A549 (cell line): ENCODE measurements at regions not wholly inside any gene's neighbourhood (a gene's known extent, or its start where the extent isn't known, plus 50 kb on each side); places are given as distances from the start of the nearest gene placed in this dataset.

ENCODE experiments used
- ATAC-seq, 2 experiments: fragments of 200-7000 bp in 1 of 2; fragments of >200 bp in 1 of 2; cut with Nextera tagmentation in 1 of 2; cut with Tn5 transposase in 1 of 2; 3 replicates each; pipeline versions ENCODE4 v1.8.0 to v1.9.1; 2018 to 2020; ENCODE audit warnings: mild to moderate bottlenecking in 1 of 2, moderate library complexity in 1 of 2
- CTCF ChIA-PET: fragments of 300-600 bp; sonication (Branson Sonifier 250); formaldehyde crosslinking; extraction: SDS; loops from one replicate; lab custom pipeline; 2021; ENCODE audit warnings: antibody characterized with exemption, inconsistent platforms; lab: Yijun Ruan, JAX
- POLR2A ChIA-PET: fragments of 350-600 bp; formaldehyde crosslinking; extraction: SDS; loops from one replicate; lab custom pipeline; 2021; ENCODE audit warnings: antibody characterized with exemption, inconsistent platforms; lab: Yijun Ruan, JAX
- DNase-seq, 2 experiments: peaks; one replicate each; pipeline versions ENCODE4 v3.0.0 to v3.0.0-alpha.2; 2011 to 2016; ENCODE audit warnings: low read depth in 1 of 2, low spot score in 1 of 2
- FAIRE-seq: peaks from 2 replicates; lab custom pipeline; 2011; peaks lifted over from hg19 to GRCh38; lab: Jason Lieb, UNC
- H3K27ac ChIP-seq, 2 experiments: fragments of >200 bp; sonication (Bioruptor Twin); formaldehyde crosslinking; 3 replicates each; pipeline ENCODE4 v1.5.1; 2016 to 2017
- H3K4me1 ChIP-seq: fragments of >200 bp; sonication (Bioruptor Twin); formaldehyde crosslinking; 3 replicates; pipeline ENCODE4 v1.6.1; 2016
- H3K4me2 ChIP-seq: fragments of >200 bp; sonication (Bioruptor Twin); formaldehyde crosslinking; 3 replicates; pipeline ENCODE4 v1.6.1; 2016
- H3K4me3 ChIP-seq: fragments of >200 bp; sonication (Bioruptor Twin); formaldehyde crosslinking; 3 replicates; pipeline ENCODE4 v1.5.1; 2016
- H3K9me3 ChIP-seq: fragments of >200 bp; sonication (Bioruptor Twin); formaldehyde crosslinking; 3 replicates; pipeline ENCODE4 v1.6.1; 2016
- ATOH8 ChIP-seq: fragments of 250-450 bp; sonication (Bioruptor Pico); IDR thresholded peaks from 2 replicates; pipeline ENCODE4 v1.5.0; 2020; ENCODE audit warnings: low read depth, mild to moderate bottlenecking, moderate library complexity
- BCL3 ChIP-seq: fragments of >200 bp; sonication (Bioruptor Twin); formaldehyde crosslinking; IDR thresholded peaks from 3 replicates; pipeline ENCODE4 v1.6.1; 2016
- BHLHE40 ChIP-seq: IDR thresholded peaks from 2 replicates; pipeline ENCODE4 v1.6.1; 2012; ENCODE audit warnings: low read depth, low read length, inconsistent platforms
- CBX2 ChIP-seq: fragments of 200-600 bp; sonication (generic); IDR thresholded peaks from 2 replicates; pipeline ENCODE4 v1.6.1; 2016; ENCODE audit warnings: low read depth, mild to moderate bottlenecking, borderline replicate concordance
- CEBPB ChIP-seq, 2 experiments: fragments of >200 bp in 1 of 2; sonication (Bioruptor Twin) in 1 of 2; formaldehyde crosslinking in 1 of 2; IDR thresholded peaks; 2 replicates each; pipeline ENCODE4 v1.6.1; 2012 to 2016
- FOSL2 ChIP-seq, 2 experiments: fragments of 450-650 bp in 1 of 2; fragments of >200 bp in 1 of 2; sonication (Bioruptor Twin) in 1 of 2; formaldehyde crosslinking; IDR thresholded peaks; 2 replicates each; pipeline versions ENCODE4 v1.5.0 to v1.6.1; 2016 to 2020; ENCODE audit warnings: mild to moderate bottlenecking in 1 of 2, moderate library complexity in 1 of 2
- GATA3 ChIP-seq: IDR thresholded peaks from 2 replicates; pipeline ENCODE4 v1.6.1; 2012; ENCODE audit warnings: borderline replicate concordance
- HMGXB4 ChIP-seq: fragments of 250-450 bp; sonication (Bioruptor Pico); IDR thresholded peaks from 2 replicates; pipeline ENCODE4 v1.5.0; 2021; ENCODE audit warnings: mild to moderate bottlenecking, moderate library complexity, borderline replicate concordance
- HOXB5 ChIP-seq: fragments of 250-450 bp; sonication (Bioruptor Pico); IDR thresholded peaks from 2 replicates; pipeline ENCODE4 v1.5.0; 2020; ENCODE audit warnings: mild to moderate bottlenecking, moderate library complexity
- JUN ChIP-seq, 2 experiments: fragments of >200 bp; sonication (Bioruptor Twin); formaldehyde crosslinking; IDR thresholded peaks; 2 replicates in 1 of 2; 3 replicates in 1 of 2; pipeline ENCODE4 v1.6.1; 2016 to 2017
- JUNB ChIP-seq: fragments of >200 bp; sonication (Bioruptor Twin); formaldehyde crosslinking; IDR thresholded peaks from 2 replicates; pipeline ENCODE4 v1.6.1; 2016
- MAFK ChIP-seq: fragments of 450-650 bp; IDR thresholded peaks from 2 replicates; pipeline ENCODE4 v1.6.1; 2014; ENCODE audit not compliant: partially characterized antibody
- MAZ ChIP-seq: fragments of 150-350 bp; IDR thresholded peaks from 2 replicates; pipeline ENCODE4 v1.6.1; 2014; ENCODE audit warnings: antibody characterized with exemption, low read depth, low read length, borderline replicate concordance
- MYC ChIP-seq: IDR thresholded peaks from 2 replicates; pipeline ENCODE4 v1.6.1; 2012; ENCODE audit warnings: mild to moderate bottlenecking, inconsistent platforms, low read length, improper control_type of control experiment, borderline replicate concordance
- NR3C1 ChIP-seq: fragments of >200 bp; sonication (Bioruptor Twin); formaldehyde crosslinking; IDR thresholded peaks from 3 replicates; pipeline ENCODE4 v1.6.1; 2017
- POLR2AphosphoS2 ChIP-seq: conservative IDR thresholded peaks from 2 replicates; pipeline ENCODE4 v1.6.1; 2012; ENCODE audit warnings: low read length, improper control_type of control experiment, inconsistent platforms
- RARB ChIP-seq: fragments of 250-450 bp; sonication (Bioruptor Pico); IDR thresholded peaks from 2 replicates; pipeline ENCODE4 v1.8.0; 2021; ENCODE audit warnings: mild to moderate bottlenecking, moderate library complexity
- REST ChIP-seq: fragments of 200-600 bp; sonication (generic); IDR thresholded peaks from 2 replicates; pipeline ENCODE4 v1.6.1; 2016; ENCODE audit warnings: antibody characterized with exemption, mild to moderate bottlenecking, moderate library complexity
- RFX5 ChIP-seq: fragments of 450-650 bp; IDR thresholded peaks from 2 replicates; pipeline ENCODE4 v1.7.1; 2014; ENCODE audit warnings: antibody characterized with exemption, mild to moderate bottlenecking, moderate library complexity
- RNF2 ChIP-seq: fragments of 200-600 bp; sonication (generic); IDR thresholded peaks from 2 replicates; pipeline ENCODE4 v1.6.1; 2016; ENCODE audit warnings: low read depth, mild to moderate bottlenecking, antibody characterized with exemption, moderate library complexity, borderline replicate concordance
- TFCP2L1 ChIP-seq: fragments of 250-450 bp; sonication (Bioruptor Pico); IDR thresholded peaks from 2 replicates; pipeline ENCODE4 v1.5.0; 2021; ENCODE audit warnings: mild to moderate bottlenecking
- TP53 ChIP-seq: fragments of 250-450 bp; sonication (Bioruptor Pico); IDR thresholded peaks from 2 replicates; pipeline ENCODE4 v1.5.0; 2021; ENCODE audit warnings: mild to moderate bottlenecking, moderate library complexity
- ZC3H11A ChIP-seq: fragments of 450-650 bp; IDR thresholded peaks from 2 replicates; pipeline ENCODE4 v1.6.1; 2014; ENCODE audit warnings: antibody characterized with exemption, mild to moderate bottlenecking
- WGBS: methylation state at CpG from one replicate; pipeline ENCODE4 v1.1.6; 2017; ENCODE audit errors: missing lambda C conversion rate; 5-methylcytosine and 5-hydroxymethylcytosine counted together
- TF ChIP-seq, protein P1 (sequence below): IDR thresholded peaks from 2 replicates; pipeline ENCODE4 v1.6.1; 2012; ENCODE audit warnings: low read depth, borderline replicate concordance
- TF ChIP-seq, protein P2 (sequence below): IDR thresholded peaks from 2 replicates; pipeline ENCODE4 v1.6.1; 2012
- TF ChIP-seq, protein P3 (sequence below): fragments of >200 bp; sonication (Bioruptor Twin); formaldehyde crosslinking; IDR thresholded peaks from 2 replicates; pipeline ENCODE4 v1.6.1; 2016
- TF ChIP-seq, protein P4 (sequence below): fragments of >200 bp; sonication (Bioruptor Twin); formaldehyde crosslinking; IDR thresholded peaks from 3 replicates; pipeline ENCODE4 v1.5.1; 2016

- Histone ChIP-seq H3K4me3 (no peak overlapping the region), H3K27ac (no peak overlapping the region), H3K9me3 (no peaks in the 10 kb centered on the region), H3K4me1 (no peaks in the 10 kb centered on the region), H3K4me2 (no peak overlapping the region)
- ATAC-seq (no peak), DNase-seq (no peak), FAIRE-seq (no peak)
- TF ChIP-seq BCL3 (no peak), TP53 (CRISPR knock-in tag) (no peak), TFCP2L1 (CRISPR knock-in tag) (no peak), JUN (IDR thresholded peaks at IDR 0.05) (no peak), MAZ (no peak), CBX2 (no peak), RNF2 (no peak), MAFK (no peak), HMGXB4 (no peak), ZC3H11A (no peak), NR3C1 (no peak), REST (no peak), POLR2AphosphoS2 (no peak), GATA3 (no peak), RFX5 (no peak)
- TF ChIP-seq, protein P1, sequence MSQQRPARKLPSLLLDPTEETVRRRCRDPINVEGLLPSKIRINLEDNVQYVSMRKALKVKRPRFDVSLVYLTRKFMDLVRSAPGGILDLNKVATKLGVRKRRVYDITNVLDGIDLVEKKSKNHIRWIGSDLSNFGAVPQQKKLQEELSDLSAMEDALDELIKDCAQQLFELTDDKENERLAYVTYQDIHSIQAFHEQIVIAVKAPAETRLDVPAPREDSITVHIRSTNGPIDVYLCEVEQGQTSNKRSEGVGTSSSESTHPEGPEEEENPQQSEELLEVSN: no peak
- TF ChIP-seq, protein P2, sequence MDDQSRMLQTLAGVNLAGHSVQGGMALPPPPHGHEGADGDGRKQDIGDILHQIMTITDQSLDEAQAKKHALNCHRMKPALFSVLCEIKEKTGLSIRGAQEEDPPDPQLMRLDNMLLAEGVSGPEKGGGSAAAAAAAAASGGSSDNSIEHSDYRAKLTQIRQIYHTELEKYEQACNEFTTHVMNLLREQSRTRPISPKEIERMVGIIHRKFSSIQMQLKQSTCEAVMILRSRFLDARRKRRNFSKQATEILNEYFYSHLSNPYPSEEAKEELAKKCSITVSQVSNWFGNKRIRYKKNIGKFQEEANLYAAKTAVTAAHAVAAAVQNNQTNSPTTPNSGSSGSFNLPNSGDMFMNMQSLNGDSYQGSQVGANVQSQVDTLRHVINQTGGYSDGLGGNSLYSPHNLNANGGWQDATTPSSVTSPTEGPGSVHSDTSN: no peak
- 52% methylated on average over 5 of the region's 5 CpGs for WGBS
- POLR2A ChIA-PET: no interaction called here
- CTCF ChIA-PET: interaction anchor here (0.6 to 0.7 kb wide), 2 partner anchors 15 to 30 kb away, joined by 3 to 6 read pairs; no protein-coding TSS in a partner anchor
These were observed 138.0 kb downstream of the MAP3K7 start for GRCh38 chr6:90448836-90449235.

- ATAC-seq (no peak), DNase-seq (no peak), FAIRE-seq (no peak)
- Histone ChIP-seq H3K9me3 (no peaks in the 10 kb centered on the region), H3K4me1 (no peaks in the 10 kb centered on the region), H3K27ac (no peak overlapping the region), H3K4me3 (no peak overlapping the region), H3K4me2 (no peak overlapping the region)
- ChIA-PET POLR2A (no interaction called here), CTCF (no interaction called here)
- WGBS: 39% methylated on average over 2 of the region's 2 CpGs
- no peak for TF ChIP-seq ATOH8
- no peak for TF ChIP-seq MYC
- TF ChIP-seq RARB (CRISPR knock-in tag): no peak
- no peak for TF ChIP-seq HOXB5
- no peak for TF ChIP-seq TFCP2L1 (CRISPR knock-in tag)
- TF ChIP-seq FOSL2 (IDR thresholded peaks at IDR 0.05): no peak
- no peak for TF ChIP-seq FOSL2 (CRISPR knock-in tag; IDR thresholded peaks at IDR 0.05)
- TF ChIP-seq, protein P3, sequence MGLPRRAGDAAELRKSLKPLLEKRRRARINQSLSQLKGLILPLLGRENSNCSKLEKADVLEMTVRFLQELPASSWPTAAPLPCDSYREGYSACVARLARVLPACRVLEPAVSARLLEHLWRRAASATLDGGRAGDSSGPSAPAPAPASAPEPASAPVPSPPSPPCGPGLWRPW: no peak
- TF ChIP-seq CEBPB (IDR thresholded peaks at IDR 0.05): no peak
- TF ChIP-seq, protein P4, sequence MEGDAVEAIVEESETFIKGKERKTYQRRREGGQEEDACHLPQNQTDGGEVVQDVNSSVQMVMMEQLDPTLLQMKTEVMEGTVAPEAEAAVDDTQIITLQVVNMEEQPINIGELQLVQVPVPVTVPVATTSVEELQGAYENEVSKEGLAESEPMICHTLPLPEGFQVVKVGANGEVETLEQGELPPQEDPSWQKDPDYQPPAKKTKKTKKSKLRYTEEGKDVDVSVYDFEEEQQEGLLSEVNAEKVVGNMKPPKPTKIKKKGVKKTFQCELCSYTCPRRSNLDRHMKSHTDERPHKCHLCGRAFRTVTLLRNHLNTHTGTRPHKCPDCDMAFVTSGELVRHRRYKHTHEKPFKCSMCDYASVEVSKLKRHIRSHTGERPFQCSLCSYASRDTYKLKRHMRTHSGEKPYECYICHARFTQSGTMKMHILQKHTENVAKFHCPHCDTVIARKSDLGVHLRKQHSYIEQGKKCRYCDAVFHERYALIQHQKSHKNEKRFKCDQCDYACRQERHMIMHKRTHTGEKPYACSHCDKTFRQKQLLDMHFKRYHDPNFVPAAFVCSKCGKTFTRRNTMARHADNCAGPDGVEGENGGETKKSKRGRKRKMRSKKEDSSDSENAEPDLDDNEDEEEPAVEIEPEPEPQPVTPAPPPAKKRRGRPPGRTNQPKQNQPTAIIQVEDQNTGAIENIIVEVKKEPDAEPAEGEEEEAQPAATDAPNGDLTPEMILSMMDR: no peak
- no peak for TF ChIP-seq POLR2AphosphoS2
- TF ChIP-seq BHLHE40: no peak
- no peak for TF ChIP-seq JUNB
These were observed 140.7 kb downstream of the MAP3K7 start for GRCh38 chr6:90446164-90446563.
